Transverse colon (tissue), 4 donors: ENCODE measurements at regions not wholly inside any gene's neighbourhood (a gene's known extent, or its start where the extent isn't known, plus 50 kb on each side); places are given as distances from the start of the nearest gene placed in this dataset.

Experiments used
- EP300 ChIP-seq: sonication (generic); formaldehyde crosslinking; IDR thresholded peaks from one replicate; pipeline ENCODE4 v1.6.1; 2017; ENCODE audit warnings: antibody characterized with exemption, low read depth
- POLR2A ChIP-seq: fragments of 450-650 bp; IDR thresholded peaks from one replicate; pipeline ENCODE4 v1.6.1; 2016; ENCODE audit warnings: antibody characterized with exemption, mild to moderate bottlenecking, moderate library complexity
- POLR2AphosphoS5 ChIP-seq, 3 donors: sonication (generic); formaldehyde crosslinking; IDR thresholded peaks; one replicate each; pipeline ENCODE4 v1.6.1; 2016; ENCODE audit warnings: antibody characterized with exemption in 3 of 3
- TF ChIP-seq, protein P1 (sequence below), 5 experiments: fragments of 200-600 bp in 3 of 5; fragments of 450-650 bp in 2 of 5; sonication (generic) in 3 of 5; IDR thresholded peaks; 1 replicate in 2 of 5; 2 replicates in 3 of 5; pipeline ENCODE4 v1.5.1; 2016 to 2017; ENCODE audit warnings: antibody characterized with exemption in 5 of 5, inconsistent platforms in 3 of 5, mild to moderate bottlenecking in 2 of 5, moderate library complexity in 1 of 5

DNA sequence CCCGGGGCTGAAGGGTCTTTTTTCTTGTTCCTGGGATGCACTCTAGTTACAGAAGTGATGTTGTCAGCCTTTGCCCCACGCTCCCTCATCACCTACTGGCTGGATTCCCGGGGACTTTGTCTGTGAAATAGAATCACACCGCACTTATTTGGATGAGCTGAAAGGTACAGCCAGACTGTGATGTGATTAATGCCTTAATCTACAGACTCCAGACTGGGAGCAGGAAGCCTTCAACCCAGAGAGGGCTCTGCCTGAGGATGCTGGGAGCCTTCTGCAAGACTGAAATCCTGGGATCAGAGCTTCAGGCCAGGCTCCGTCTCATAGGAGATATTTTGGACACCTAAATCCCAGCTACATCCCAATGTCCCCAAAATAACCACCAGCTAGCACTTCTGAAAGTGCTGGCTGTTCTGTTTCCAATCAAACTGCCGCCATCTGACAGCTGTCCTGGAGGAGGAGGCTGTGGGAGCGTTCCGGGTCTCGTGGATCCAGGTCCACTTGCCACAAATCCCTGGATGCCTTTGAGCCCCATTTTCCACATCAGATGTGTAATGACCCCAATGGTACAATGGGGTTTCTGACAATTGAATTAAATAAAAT lies 688.5 kb downstream of the TBC1D22A start:
- TF ChIP-seq, protein P1, sequence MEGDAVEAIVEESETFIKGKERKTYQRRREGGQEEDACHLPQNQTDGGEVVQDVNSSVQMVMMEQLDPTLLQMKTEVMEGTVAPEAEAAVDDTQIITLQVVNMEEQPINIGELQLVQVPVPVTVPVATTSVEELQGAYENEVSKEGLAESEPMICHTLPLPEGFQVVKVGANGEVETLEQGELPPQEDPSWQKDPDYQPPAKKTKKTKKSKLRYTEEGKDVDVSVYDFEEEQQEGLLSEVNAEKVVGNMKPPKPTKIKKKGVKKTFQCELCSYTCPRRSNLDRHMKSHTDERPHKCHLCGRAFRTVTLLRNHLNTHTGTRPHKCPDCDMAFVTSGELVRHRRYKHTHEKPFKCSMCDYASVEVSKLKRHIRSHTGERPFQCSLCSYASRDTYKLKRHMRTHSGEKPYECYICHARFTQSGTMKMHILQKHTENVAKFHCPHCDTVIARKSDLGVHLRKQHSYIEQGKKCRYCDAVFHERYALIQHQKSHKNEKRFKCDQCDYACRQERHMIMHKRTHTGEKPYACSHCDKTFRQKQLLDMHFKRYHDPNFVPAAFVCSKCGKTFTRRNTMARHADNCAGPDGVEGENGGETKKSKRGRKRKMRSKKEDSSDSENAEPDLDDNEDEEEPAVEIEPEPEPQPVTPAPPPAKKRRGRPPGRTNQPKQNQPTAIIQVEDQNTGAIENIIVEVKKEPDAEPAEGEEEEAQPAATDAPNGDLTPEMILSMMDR (IDR thresholded peaks at IDR 0.05): no peak
- TF ChIP-seq POLR2A: no peak
- TF ChIP-seq POLR2AphosphoS5 (IDR thresholded peaks at IDR 0.05): no peak
- no peak for TF ChIP-seq EP300
